Heart left ventricle (tissue), 13 donors: ENCODE measurements at regions not wholly inside any gene's neighbourhood (a gene's known extent, or its start where the extent isn't known, plus 50 kb on each side); places are given as distances from the start of the nearest gene placed in this dataset.

Source experiments
- POLR2A ChIP-seq, 2 donors: fragments of 450-650 bp; IDR thresholded peaks; one replicate each; pipeline ENCODE4 v1.6.1; 2017; ENCODE audit warnings: antibody characterized with exemption in 2 of 2, mild to moderate bottlenecking in 2 of 2, moderate library complexity in 2 of 2
- TF ChIP-seq, protein P1 (sequence below), 12 donors: fragments of 200-600 bp; sonication (generic) in 4 of 12; IDR thresholded peaks; one replicate each; pipeline versions ENCODE4 v1.5.0 to v1.8.0; 2018 to 2022; ENCODE audit warnings: antibody characterized with exemption in 12 of 12, mild to moderate bottlenecking in 5 of 12
- donor health status: ischemic (EF 13 %, LVEDD 7.1; RV severe dilation, severe dysfunction).
- donor health status: DM: no; HTN: yes; CAD: no.
- donor health status: DM: no; HTN: no; CAD: no.
- donor health status: ischemic (EF 25% LVEDD 6.9; RV normal size, moderate dysfunction).
- donor health status: ischemic (EF 25% LVEDD 5.7; RV mildly dilated, moderate dysfunction).
- donor health status: ischemic (EF 35%, LVEDD 5.7; RV mildly dilated, moderate dysfunction).
- donor health status: nonischemic (EF 11% LVEDD 7.7; RV severe dilation, severe dysfunction).
- donor health status: DM: yes; HTN: yes; CAD: no.
- donor health status: PGD.
- donor health status: ischemic (EF 29% LVEDD 5.4; RV normal size, mild dysfunction).
- donor health status: nonischemic (EF 23%, LVEDD 6.1; RV moderate dilation, normal function).

GRCh38 chr7:80350430-80350829 is 161.4 kb downstream of the GNAT3 start:
- no peak for TF ChIP-seq POLR2A (IDR thresholded peaks at IDR 0.05)
- TF ChIP-seq, protein P1, sequence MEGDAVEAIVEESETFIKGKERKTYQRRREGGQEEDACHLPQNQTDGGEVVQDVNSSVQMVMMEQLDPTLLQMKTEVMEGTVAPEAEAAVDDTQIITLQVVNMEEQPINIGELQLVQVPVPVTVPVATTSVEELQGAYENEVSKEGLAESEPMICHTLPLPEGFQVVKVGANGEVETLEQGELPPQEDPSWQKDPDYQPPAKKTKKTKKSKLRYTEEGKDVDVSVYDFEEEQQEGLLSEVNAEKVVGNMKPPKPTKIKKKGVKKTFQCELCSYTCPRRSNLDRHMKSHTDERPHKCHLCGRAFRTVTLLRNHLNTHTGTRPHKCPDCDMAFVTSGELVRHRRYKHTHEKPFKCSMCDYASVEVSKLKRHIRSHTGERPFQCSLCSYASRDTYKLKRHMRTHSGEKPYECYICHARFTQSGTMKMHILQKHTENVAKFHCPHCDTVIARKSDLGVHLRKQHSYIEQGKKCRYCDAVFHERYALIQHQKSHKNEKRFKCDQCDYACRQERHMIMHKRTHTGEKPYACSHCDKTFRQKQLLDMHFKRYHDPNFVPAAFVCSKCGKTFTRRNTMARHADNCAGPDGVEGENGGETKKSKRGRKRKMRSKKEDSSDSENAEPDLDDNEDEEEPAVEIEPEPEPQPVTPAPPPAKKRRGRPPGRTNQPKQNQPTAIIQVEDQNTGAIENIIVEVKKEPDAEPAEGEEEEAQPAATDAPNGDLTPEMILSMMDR (IDR thresholded peaks at IDR 0.05): no peak
